ENCODE measurements at regions not wholly inside any gene's neighbourhood (a gene's known extent, or its start where the extent isn't known, plus 50 kb on each side); places are given as distances from the start of the nearest gene placed in this dataset.
A peak's percentile ranks its signal among the peaks of the same experiment; 100 is the strongest.

GRCh38 chr11:121722431-121723245, 269.9 kb upstream of the SORL1-AS1 start (continued):
- 0 out of 2 replicates have a peak, but pooled peaks have one; percentile 19 for TF ChIP-seq SIX1 (CRISPR knock-in tag; IDR thresholded peaks at IDR 0.05; ENCODE audit: borderline replicate concordance)
- peak; percentile 81; the same call in 1 of the 2 replicates for TF ChIP-seq ZBED4 (CRISPR knock-in tag; IDR thresholded peaks at IDR 0.05; ENCODE audit: borderline replicate concordance)
- 0 out of 2 replicates have a peak, but pooled peaks have one; percentile 70 for TF ChIP-seq MTF1 (CRISPR knock-in tag; IDR thresholded peaks at IDR 0.05)
- TF ChIP-seq ZNF546 (CRISPR knock-in tag; conservative IDR thresholded peaks at IDR 0.05): peak; percentile 81; the same call in 1 of the 2 replicates
- TF ChIP-seq HMG20A (CRISPR knock-in tag; IDR thresholded peaks at IDR 0.05; ENCODE audit: borderline replicate concordance): 0 out of 2 replicates have a peak, but pooled peaks have one; percentile 35
- no peak for TF ChIP-seq ZNF747 (CRISPR knock-in tag; IDR thresholded peaks at IDR 0.05; ENCODE audit: borderline replicate concordance)
- TF ChIP-seq MYC (CRISPR knock-in tag; IDR thresholded peaks at IDR 0.05; ENCODE audit: borderline replicate concordance): peak; percentile 95
- TF ChIP-seq ZBTB14 (CRISPR knock-in tag; IDR thresholded peaks at IDR 0.05): peak; percentile 40; the same call in 1 of the 2 replicates
- 0 out of 2 replicates have a peak, but pooled peaks have one; percentile 29 for TF ChIP-seq ZNF710 (CRISPR knock-in tag; IDR thresholded peaks at IDR 0.05; ENCODE audit: borderline replicate concordance)
- no peak for TF ChIP-seq LCORL (IDR thresholded peaks at IDR 0.05)
- no peak for TF ChIP-seq LCORL (CRISPR knock-in tag; IDR thresholded peaks at IDR 0.05)
- no peak; the same call in 1 of the 2 replicates for TF ChIP-seq AKAP8 (CRISPR knock-in tag; IDR thresholded peaks at IDR 0.05)
- peak; percentile 23; the same call in 1 of the 2 replicates for TF ChIP-seq ZNF768 (CRISPR knock-in tag; IDR thresholded peaks at IDR 0.05)
- no peak for TF ChIP-seq ZNF777 (CRISPR knock-in tag; IDR thresholded peaks at IDR 0.05)
- TF ChIP-seq ZNF644 (CRISPR knock-in tag; IDR thresholded peaks at IDR 0.05; ENCODE audit: low read depth): peak; percentile 94
- peak; percentile 86; the same call in 1 of the 2 replicates for TF ChIP-seq HOXA3 (CRISPR knock-in tag; IDR thresholded peaks at IDR 0.05)
- peak; percentile 55; the same call in 1 of the 2 replicates for TF ChIP-seq ZNF609 (CRISPR knock-in tag; IDR thresholded peaks at IDR 0.05; ENCODE audit: borderline replicate concordance)

Data from HepG2 (cell line).